Activated B cell treated with CpG ODN at 0.5 μM for 24 hours (primary cell): ENCODE measurements at regions not wholly inside any gene's neighbourhood (a gene's known extent, or its start where the extent isn't known, plus 50 kb on each side); places are given as distances from the start of the nearest gene placed in this dataset.

Source experiments
- ATAC-seq: fragments of 200-7000 bp; cut with Tn5 transposase; one replicate; pipeline ENCODE4 v1.10.0; 2021; ENCODE audit warnings: low read depth, mild to moderate bottlenecking, moderate library complexity
- CTCF ChIA-PET: fragments of 350-600 bp; sonication (Branson Sonifier 250); formaldehyde crosslinking; loops from one replicate; lab custom pipeline; 2021; ENCODE audit warnings: antibody characterized with exemption; lab: Charles Lee
- POLR2A ChIA-PET: fragments of 350-600 bp; sonication (Branson Sonifier 250); formaldehyde crosslinking; loops from one replicate; lab custom pipeline; 2021; ENCODE audit warnings: antibody characterized with exemption; lab: Charles Lee
- DNase-seq: peaks from one replicate; pipeline ENCODE4 v3.0.0; 2022
- H3K27ac Mint-ChIP-seq: one replicate; pipeline ENCODE4 v1.8.0; 2020; ENCODE audit warnings: mixed read lengths
- H3K27me3 Mint-ChIP-seq: one replicate; pipeline ENCODE4 v1.8.0; 2021; ENCODE audit warnings: mixed read lengths
- H3K36me3 Mint-ChIP-seq: one replicate; pipeline ENCODE4 v1.8.0; 2021; ENCODE audit warnings: low read depth, mixed read lengths
- H3K4me1 Mint-ChIP-seq: one replicate; pipeline ENCODE4 v1.8.0; 2021; ENCODE audit warnings: mixed read lengths
- H3K4me3 Mint-ChIP-seq: one replicate; pipeline ENCODE4 v1.8.0; 2020; ENCODE audit warnings: mild to moderate bottlenecking, mixed read lengths
- H3K9me3 Mint-ChIP-seq: one replicate; pipeline ENCODE4 v1.8.0; 2020; ENCODE audit warnings: mixed read lengths
- intact Hi-C: fragments of 100-400 bp; cut with micrococcal nuclease; formaldehyde crosslinking; loops from one replicate; pipeline ENCODE4 v1.15.1; 2024
- TF ChIP-seq, protein P1 (sequence below): fragments of 200-600 bp; IDR thresholded peaks from one replicate; pipeline ENCODE4 v1.8.0; 2022; ENCODE audit warnings: antibody characterized with exemption, mild to moderate bottlenecking

DNA sequence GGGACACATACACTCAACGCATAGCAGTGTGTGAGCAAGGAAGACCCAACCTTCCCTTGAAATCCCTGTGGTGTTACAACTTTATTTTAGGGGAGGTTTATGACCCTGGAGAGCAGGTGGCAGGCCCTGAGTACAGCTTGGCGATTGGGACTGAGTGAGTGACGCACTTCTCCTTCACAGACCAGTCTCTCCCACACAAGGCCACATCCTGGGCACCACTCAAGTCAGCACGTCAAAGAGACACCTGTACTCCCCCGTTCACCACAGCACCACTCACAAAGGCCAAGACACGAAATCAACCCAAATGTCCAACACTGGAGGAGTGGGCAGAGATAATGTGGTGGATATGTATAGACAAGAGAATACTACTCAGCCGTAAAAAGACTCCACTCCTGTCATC lies 57.0 kb upstream of the FRMD1 start:
- POLR2A ChIA-PET = no interaction called here
- DNase-seq (no peak), ATAC-seq (no peak)
- no peaks in the 10 kb centered on the region for H3K36me3 Mint-ChIP-seq
- TF ChIP-seq, protein P1, sequence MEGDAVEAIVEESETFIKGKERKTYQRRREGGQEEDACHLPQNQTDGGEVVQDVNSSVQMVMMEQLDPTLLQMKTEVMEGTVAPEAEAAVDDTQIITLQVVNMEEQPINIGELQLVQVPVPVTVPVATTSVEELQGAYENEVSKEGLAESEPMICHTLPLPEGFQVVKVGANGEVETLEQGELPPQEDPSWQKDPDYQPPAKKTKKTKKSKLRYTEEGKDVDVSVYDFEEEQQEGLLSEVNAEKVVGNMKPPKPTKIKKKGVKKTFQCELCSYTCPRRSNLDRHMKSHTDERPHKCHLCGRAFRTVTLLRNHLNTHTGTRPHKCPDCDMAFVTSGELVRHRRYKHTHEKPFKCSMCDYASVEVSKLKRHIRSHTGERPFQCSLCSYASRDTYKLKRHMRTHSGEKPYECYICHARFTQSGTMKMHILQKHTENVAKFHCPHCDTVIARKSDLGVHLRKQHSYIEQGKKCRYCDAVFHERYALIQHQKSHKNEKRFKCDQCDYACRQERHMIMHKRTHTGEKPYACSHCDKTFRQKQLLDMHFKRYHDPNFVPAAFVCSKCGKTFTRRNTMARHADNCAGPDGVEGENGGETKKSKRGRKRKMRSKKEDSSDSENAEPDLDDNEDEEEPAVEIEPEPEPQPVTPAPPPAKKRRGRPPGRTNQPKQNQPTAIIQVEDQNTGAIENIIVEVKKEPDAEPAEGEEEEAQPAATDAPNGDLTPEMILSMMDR = no peak
- no peaks in the 10 kb centered on the region for H3K4me1 Mint-ChIP-seq
- peaks cover 10% of the 10 kb centered on the region for H3K27me3 Mint-ChIP-seq
- H3K9me3 Mint-ChIP-seq = no peaks in the 10 kb centered on the region
- no peak overlapping the region for H3K27ac Mint-ChIP-seq
- CTCF ChIA-PET = no interaction called here
- no peak overlapping the region for H3K4me3 Mint-ChIP-seq
- intact Hi-C loops = no loop called here

DNA sequence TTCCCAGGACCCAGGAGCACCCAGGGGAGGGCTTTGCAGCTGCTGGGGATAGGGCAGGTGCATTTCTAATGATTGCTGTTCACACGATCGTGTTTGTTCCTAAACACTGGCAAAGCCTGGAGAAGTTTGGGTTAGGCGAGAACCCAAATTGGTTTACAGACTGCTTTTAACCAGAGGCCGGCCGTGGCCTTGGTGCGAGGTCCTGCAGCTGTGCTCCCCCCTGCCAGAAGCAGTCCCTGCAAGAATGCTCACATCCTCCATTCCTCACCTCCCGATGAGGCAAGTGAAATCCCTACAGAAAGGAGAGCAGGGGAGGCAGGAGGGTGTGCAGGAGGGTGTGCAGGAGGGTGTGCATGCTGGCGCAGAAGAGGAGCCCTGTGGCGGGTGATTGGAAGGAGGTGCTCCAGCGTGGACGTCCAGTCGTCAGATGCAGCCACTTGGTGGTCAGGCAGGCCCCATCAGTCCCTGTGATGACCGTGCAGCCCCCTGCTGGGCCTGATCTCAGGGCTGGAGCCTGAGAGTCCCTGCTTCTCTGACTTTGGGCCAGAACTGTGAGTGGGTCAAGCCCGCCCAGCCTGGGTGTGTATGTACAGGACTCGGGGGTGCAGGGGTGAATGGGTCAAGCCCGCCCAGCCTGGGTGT lies 55.7 kb upstream of the FRMD1 start:
- ATAC-seq (no peak), DNase-seq (no peak)
- intact Hi-C loops = no loop called here
- Mint-ChIP-seq H3K36me3 (no peaks in the 10 kb centered on the region), H3K27ac (no peak overlapping the region), H3K4me3 (no peak overlapping the region), H3K27me3 (peaks cover 11% of the 10 kb centered on the region), H3K9me3 (no peaks in the 10 kb centered on the region), H3K4me1 (no peaks in the 10 kb centered on the region)
- TF ChIP-seq, protein P1 = no peak
- POLR2A ChIA-PET = no interaction called here
- CTCF ChIA-PET = no interaction called here

DNA sequence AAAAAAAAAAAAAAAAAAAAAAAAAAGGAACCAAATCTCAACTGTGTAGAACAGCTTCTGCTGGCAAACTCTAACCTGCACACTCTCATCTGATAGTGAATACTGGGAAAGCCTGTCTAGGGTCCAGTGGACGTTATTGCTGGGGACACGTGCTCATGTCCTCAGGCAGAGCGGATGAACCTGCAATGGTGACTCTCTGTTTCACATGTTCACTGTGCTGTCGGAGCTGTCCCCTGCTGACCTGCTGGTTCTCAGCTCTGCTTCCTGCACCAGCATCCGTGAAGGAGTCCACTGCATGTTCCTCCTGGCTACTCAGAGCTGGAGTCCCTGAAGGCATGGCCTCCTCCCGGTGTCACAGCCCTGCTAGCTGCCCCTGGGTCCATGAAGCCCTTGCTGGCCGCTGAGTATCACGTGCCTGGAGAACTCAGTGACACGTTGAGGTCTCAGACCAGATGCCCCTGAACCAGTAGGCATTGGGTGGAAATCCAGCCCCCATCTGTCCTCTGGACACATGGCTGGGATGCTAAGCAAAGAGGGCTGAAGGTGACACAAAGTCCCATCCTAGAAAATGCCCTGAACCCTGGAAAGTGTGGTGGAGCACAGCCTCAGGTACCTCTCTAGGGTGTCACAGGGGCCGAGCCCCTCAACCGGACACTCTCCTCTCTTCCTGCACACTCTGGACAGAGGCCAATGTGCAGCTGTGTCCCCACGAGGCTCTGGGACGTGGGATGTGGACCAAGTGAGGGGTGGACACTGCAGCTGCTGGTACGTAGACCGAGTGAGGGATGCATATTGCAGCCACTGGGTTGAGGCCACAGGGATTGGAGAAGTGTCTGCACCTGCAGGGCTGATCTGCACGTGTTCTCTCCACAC lies 54.9 kb upstream of the FRMD1 start:
- H3K36me3 Mint-ChIP-seq = no peaks in the 10 kb centered on the region
- no peaks in the 10 kb centered on the region for H3K4me1 Mint-ChIP-seq
- ChIA-PET CTCF (no interaction called here), POLR2A (no interaction called here)
- H3K4me3 Mint-ChIP-seq = no peak overlapping the region
- intact Hi-C loops = no loop called here
- DNase-seq (no peak), ATAC-seq (no peak)
- TF ChIP-seq, protein P1 = no peak
- H3K27me3 Mint-ChIP-seq = peaks cover 11% of the 10 kb centered on the region
- no peak overlapping the region for H3K27ac Mint-ChIP-seq
- no peaks in the 10 kb centered on the region for H3K9me3 Mint-ChIP-seq

DNA sequence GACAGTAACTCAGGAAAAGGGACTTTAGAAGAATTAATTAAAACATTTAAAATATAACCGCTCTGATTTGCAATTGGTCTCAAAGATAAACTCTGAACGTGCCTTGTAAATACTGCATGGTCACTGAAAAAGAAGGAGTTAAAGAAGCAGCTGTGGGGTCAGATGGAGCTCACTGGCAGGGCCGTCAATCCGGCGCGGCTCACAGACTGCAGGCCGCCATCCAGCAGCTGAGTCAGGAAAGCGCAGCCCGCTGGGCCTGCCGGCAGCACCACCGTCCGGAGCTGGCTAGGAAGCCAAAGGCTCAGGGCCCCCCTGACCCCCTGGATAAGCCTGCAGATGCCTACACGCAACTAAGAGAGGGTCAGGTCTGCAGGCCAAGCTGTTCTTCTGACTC lies 54.2 kb upstream of the FRMD1 start:
- Mint-ChIP-seq H3K4me3 (no peak overlapping the region), H3K9me3 (no peaks in the 10 kb centered on the region), H3K27ac (no peak overlapping the region), H3K27me3 (peaks cover 11% of the 10 kb centered on the region), H3K36me3 (no peaks in the 10 kb centered on the region), H3K4me1 (no peaks in the 10 kb centered on the region)
- ChIA-PET CTCF (no interaction called here), POLR2A (no interaction called here)
- ATAC-seq = no peak
- no peak for DNase-seq
- intact Hi-C loops = no loop called here
- TF ChIP-seq, protein P1 = no peak

DNA sequence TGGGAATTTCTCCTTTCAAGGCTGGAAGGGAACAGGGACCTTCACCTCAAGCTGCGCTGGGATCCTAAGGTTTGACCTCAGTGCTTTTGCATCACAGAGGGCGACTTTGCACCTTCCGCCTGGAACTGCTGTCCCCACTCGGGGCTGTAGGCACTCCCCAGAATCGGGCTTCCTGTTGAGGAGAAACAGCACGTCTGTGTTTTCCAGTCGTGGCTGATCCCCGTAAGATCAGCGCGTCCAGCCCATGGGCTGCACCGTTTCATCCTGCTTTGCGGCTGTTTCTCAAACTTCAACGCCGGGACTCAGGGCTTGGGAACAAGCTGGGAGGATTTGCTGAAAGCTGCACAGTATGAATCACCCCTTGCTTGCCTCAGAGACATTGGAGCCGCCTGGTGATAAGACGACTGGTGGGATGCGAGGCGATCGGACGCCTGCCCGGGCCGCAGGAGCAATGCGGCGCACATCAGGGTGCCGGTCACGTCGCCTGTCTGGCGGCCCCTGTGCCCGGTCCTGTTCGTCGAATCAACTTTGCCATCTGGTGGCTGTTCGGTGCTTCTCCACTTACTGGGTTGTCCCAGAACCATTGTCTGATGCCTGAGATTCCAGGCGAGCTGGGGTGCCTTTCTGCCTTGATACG lies 53.6 kb upstream of the FRMD1 start:
- ChIA-PET POLR2A (no interaction called here), CTCF (no interaction called here)
- no peaks in the 10 kb centered on the region for H3K4me1 Mint-ChIP-seq
- ATAC-seq (no peak), DNase-seq (no peak)
- no peaks in the 10 kb centered on the region for H3K9me3 Mint-ChIP-seq
- no peak overlapping the region for H3K4me3 Mint-ChIP-seq
- TF ChIP-seq, protein P1 = no peak
- no peaks in the 10 kb centered on the region for H3K36me3 Mint-ChIP-seq
- H3K27me3 Mint-ChIP-seq = peaks cover 11% of the 10 kb centered on the region
- intact Hi-C loops = no loop called here
- no peak overlapping the region for H3K27ac Mint-ChIP-seq
